Lower leg skin (tissue), 3 donors: ENCODE measurements at regions not wholly inside any gene's neighbourhood (a gene's known extent, or its start where the extent isn't known, plus 50 kb on each side); places are given as distances from the start of the nearest gene placed in this dataset.

Source experiments
- POLR2A ChIP-seq, 2 donors: fragments of 450-650 bp; IDR thresholded peaks; one replicate each; pipeline ENCODE4 v1.6.1; 2016 to 2017; ENCODE audit warnings: antibody characterized with exemption in 2 of 2, mild to moderate bottlenecking in 1 of 2, moderate library complexity in 1 of 2
- TF ChIP-seq, protein P1 (sequence below), 3 donors: fragments of 450-650 bp; IDR thresholded peaks; one replicate each; pipeline ENCODE4 v1.5.1; 2016; ENCODE audit warnings: antibody characterized with exemption in 3 of 3, mild to moderate bottlenecking in 3 of 3, moderate library complexity in 2 of 3

DNA sequence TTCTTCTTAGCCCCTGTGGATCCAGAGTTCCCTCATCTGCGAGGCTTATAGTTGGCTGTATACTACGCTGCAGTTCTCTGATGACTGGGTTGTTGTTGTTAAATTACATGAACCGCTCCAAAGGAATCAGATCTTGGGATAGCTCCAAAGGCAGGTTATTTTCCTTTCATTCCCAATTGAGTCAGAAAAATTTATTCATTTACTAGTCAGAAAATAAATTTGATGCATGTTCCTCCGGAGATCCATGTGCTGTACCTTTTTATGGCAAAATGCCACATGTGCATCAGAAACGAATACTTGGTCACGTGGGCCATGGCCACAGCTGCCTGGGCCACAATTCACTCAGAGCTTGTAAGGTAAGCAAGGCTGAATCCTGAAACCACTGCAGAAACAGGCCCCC is 304.0 kb downstream of the NR2F1-AS1 start:
- TF ChIP-seq, protein P1, sequence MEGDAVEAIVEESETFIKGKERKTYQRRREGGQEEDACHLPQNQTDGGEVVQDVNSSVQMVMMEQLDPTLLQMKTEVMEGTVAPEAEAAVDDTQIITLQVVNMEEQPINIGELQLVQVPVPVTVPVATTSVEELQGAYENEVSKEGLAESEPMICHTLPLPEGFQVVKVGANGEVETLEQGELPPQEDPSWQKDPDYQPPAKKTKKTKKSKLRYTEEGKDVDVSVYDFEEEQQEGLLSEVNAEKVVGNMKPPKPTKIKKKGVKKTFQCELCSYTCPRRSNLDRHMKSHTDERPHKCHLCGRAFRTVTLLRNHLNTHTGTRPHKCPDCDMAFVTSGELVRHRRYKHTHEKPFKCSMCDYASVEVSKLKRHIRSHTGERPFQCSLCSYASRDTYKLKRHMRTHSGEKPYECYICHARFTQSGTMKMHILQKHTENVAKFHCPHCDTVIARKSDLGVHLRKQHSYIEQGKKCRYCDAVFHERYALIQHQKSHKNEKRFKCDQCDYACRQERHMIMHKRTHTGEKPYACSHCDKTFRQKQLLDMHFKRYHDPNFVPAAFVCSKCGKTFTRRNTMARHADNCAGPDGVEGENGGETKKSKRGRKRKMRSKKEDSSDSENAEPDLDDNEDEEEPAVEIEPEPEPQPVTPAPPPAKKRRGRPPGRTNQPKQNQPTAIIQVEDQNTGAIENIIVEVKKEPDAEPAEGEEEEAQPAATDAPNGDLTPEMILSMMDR (IDR thresholded peaks at IDR 0.05) = no peak
- TF ChIP-seq POLR2A (IDR thresholded peaks at IDR 0.05) = no peak
